C4-2B (cell line): ENCODE measurements at regions not wholly inside any gene's neighbourhood (a gene's known extent, or its start where the extent isn't known, plus 50 kb on each side); places are given as distances from the start of the nearest gene placed in this dataset.

ENCODE experiments used
- CTCF ChIP-seq: fragments of 450-650 bp; conservative IDR thresholded peaks from 2 replicates; pipeline ENCODE4 v1.5.1; 2017; ENCODE audit warnings: mild to moderate bottlenecking
- ZFX ChIP-seq: fragments of 450-650 bp; IDR thresholded peaks from 2 replicates; pipeline ENCODE4 v1.6.1; 2017

- TF ChIP-seq CTCF (no peak), ZFX (no peak)
Observed at GRCh38 chr22:34879001-34879400, 187.0 kb upstream of the ISX start.
